ENCODE measurements at regions not wholly inside any gene's neighbourhood (a gene's known extent, or its start where the extent isn't known, plus 50 kb on each side); places are given as distances from the start of the nearest gene placed in this dataset.

DNA sequence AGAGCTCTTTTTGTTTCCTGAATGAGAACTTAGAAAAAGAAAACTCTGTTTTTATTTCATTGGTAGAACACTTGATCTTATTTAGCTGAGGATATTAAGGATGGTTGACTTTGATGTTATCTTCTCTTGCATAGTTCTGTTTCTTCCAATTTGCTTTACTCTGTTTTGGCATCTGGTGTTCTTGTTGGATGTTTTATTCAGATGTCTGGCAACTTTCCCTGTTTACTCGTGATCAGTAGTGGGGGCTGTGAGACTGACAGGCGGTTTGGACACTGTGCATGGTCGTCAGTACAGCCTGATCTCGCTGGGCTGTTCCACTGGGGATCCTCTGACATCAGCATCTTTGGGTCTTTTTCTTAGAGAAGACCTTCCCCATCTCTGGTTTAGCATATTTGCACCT is 100.1 kb downstream of the TSN start:
- TF ChIP-seq, protein P1, sequence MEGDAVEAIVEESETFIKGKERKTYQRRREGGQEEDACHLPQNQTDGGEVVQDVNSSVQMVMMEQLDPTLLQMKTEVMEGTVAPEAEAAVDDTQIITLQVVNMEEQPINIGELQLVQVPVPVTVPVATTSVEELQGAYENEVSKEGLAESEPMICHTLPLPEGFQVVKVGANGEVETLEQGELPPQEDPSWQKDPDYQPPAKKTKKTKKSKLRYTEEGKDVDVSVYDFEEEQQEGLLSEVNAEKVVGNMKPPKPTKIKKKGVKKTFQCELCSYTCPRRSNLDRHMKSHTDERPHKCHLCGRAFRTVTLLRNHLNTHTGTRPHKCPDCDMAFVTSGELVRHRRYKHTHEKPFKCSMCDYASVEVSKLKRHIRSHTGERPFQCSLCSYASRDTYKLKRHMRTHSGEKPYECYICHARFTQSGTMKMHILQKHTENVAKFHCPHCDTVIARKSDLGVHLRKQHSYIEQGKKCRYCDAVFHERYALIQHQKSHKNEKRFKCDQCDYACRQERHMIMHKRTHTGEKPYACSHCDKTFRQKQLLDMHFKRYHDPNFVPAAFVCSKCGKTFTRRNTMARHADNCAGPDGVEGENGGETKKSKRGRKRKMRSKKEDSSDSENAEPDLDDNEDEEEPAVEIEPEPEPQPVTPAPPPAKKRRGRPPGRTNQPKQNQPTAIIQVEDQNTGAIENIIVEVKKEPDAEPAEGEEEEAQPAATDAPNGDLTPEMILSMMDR (conservative IDR thresholded peaks at IDR 0.05): no peak
- H3K27ac Mint-ChIP-seq (ENCODE audit: unreplicated experiment): no peak overlapping the region
- peaks cover 7% of the 10 kb centered on the region for H3K4me1 Mint-ChIP-seq
- no peak for DNase-seq (ENCODE audit: low read depth, low spot score)
- H3K27me3 Mint-ChIP-seq (ENCODE audit: low read depth): no peaks in the 10 kb centered on the region
- no peak overlapping the region for H3K4me3 Mint-ChIP-seq
- H3K9me3 Mint-ChIP-seq: peaks cover 5% of the 10 kb centered on the region
- H3K36me3 Mint-ChIP-seq (ENCODE audit: low read depth): peaks cover 6% of the 10 kb centered on the region

DNA sequence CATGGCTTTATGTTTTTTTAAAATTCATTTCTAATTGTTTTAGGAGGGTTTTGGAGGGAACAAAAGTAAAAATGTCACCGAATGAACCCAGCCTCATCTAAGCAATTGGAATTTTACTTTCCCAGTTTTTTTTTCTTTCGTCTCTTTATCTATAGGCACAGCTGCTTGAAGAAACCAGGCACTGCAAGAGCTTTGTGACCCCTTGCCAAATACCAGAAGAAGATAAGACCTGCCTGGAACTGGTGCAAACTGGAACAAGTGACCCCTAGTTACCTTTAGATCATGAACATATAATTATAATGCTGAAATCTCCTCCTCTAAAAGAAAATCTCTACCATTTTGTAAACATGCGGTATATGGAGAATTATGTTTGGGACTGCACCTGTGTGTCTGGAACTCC is 100.9 kb downstream of the TSN start:
- H3K4me1 Mint-ChIP-seq: peaks cover 15% of the 10 kb centered on the region
- no peak for DNase-seq (ENCODE audit: low read depth, low spot score)
- H3K27me3 Mint-ChIP-seq (ENCODE audit: low read depth): no peaks in the 10 kb centered on the region
- TF ChIP-seq, protein P1 (conservative IDR thresholded peaks at IDR 0.05): no peak
- peaks cover 6% of the 10 kb centered on the region for H3K9me3 Mint-ChIP-seq
- H3K27ac Mint-ChIP-seq (ENCODE audit: unreplicated experiment): no peak overlapping the region
- H3K4me3 Mint-ChIP-seq: no peak overlapping the region
- peaks cover 6% of the 10 kb centered on the region for H3K36me3 Mint-ChIP-seq (ENCODE audit: low read depth)

DNA sequence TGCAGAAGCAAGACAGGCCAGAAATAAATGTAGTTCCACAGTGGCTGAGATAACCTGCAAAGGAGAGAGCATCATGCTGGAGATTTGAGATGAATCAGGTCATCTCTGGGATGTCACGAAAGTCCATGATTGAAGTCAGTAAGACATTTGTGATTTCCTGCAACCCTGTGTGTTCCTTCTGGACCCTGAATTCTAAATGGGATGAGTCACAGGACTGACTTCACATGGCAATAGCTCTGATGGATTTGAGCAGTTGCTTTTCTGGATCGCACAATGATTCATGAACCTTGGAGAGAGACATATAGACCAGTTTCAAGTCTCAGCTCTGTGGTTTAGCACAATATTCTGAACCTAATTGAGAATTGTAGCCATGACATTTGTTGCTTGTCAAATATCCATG is 102.9 kb downstream of the TSN start:
- TF ChIP-seq, protein P1 (conservative IDR thresholded peaks at IDR 0.05): no peak
- Mint-ChIP-seq H3K4me1 (peaks cover 15% of the 10 kb centered on the region), H3K9me3 (peaks cover 13% of the 10 kb centered on the region), H3K27ac (ENCODE audit: unreplicated experiment) (no peak overlapping the region), H3K27me3 (ENCODE audit: low read depth) (no peaks in the 10 kb centered on the region), H3K36me3 (ENCODE audit: low read depth) (peaks cover 6% of the 10 kb centered on the region), H3K4me3 (no peak overlapping the region)
- no peak for DNase-seq (ENCODE audit: low read depth, low spot score)

DNA sequence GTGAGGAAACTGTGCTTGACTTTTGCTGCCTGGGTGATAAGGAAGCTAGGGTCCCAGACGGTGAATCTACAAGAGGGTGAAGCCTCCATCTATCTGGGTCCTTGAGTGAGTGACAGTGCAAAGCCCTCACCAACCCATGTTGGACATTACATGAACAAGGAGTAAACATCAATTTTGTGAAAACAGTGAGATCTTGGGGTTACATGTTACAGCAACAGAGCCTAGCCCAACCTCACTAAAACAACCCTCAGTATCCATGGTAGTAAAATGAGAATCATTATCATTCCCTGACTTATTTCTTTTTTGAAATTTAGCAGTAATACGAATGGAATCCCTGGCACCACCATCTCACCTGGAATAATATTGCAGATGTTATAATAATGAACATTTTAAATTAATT is 103.4 kb downstream of the TSN start:
- Mint-ChIP-seq H3K27me3 (ENCODE audit: low read depth) (no peaks in the 10 kb centered on the region), H3K36me3 (ENCODE audit: low read depth) (peaks cover 8% of the 10 kb centered on the region), H3K4me1 (peaks cover 15% of the 10 kb centered on the region), H3K4me3 (no peak overlapping the region), H3K27ac (ENCODE audit: unreplicated experiment) (no peak overlapping the region), H3K9me3 (peaks cover 15% of the 10 kb centered on the region)
- TF ChIP-seq, protein P1 (conservative IDR thresholded peaks at IDR 0.05): no peak
- no peak for DNase-seq (ENCODE audit: low read depth, low spot score)

DNA sequence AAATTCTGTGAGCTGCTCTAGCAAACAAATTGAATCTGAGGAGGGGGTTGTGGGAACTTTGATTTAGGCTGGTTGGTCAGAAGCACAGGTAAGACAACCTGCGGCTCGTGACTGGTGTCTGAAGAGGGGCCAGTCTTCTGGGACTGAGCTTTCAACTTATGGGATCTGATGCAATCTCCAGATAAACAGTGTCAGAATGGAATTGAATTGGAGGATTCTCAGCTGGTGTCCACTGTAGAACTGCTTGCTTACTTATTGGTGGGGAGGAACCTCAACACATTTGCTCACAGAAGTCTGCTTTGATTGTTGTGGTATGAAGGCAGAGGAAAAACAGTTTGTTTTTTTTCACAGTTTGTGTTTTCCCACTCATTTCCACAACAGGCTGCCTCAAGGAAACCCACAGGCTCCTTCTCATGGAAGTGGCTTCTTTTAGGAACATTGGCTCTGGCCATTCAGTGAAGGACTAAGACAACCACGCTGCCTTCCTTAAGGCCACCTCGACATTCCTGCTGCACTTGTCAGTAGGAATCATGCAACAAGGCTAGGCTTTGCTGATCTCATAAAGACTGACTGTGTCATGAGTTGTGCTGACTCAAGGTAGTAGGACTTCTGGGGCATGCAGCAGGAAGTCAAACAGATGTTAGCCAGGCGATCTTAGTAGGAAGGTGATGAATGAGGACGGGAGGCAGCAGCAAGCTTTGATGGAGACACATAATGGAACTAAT is 104.7 kb downstream of the TSN start:
- H3K36me3 Mint-ChIP-seq (ENCODE audit: low read depth): peaks cover 7% of the 10 kb centered on the region
- TF ChIP-seq, protein P1 (conservative IDR thresholded peaks at IDR 0.05): no peak
- H3K4me1 Mint-ChIP-seq: peaks cover 17% of the 10 kb centered on the region
- H3K27me3 Mint-ChIP-seq (ENCODE audit: low read depth): no peaks in the 10 kb centered on the region
- no peak overlapping the region for H3K4me3 Mint-ChIP-seq
- H3K9me3 Mint-ChIP-seq: peaks cover 13% of the 10 kb centered on the region
- H3K27ac Mint-ChIP-seq (ENCODE audit: unreplicated experiment): no peak overlapping the region
- no peak for DNase-seq (ENCODE audit: low read depth, low spot score)

Data from neural crest cell (in vitro differentiated cells).